Tongue (tissue), 1 donor: ENCODE measurements at regions not wholly inside any gene's neighbourhood (a gene's known extent, or its start where the extent isn't known, plus 50 kb on each side); places are given as distances from the start of the nearest gene placed in this dataset.
"Not testable (repeated sequence)": the region's sequence is repeated elsewhere in the genome, so short reads cannot be mapped to it uniquely, and the experiment has no call there.

Experiments used
- DNase-seq: peaks from one replicate; pipeline ENCODE4 v3.0.0-alpha.2; 2015

- not testable (repeated sequence) for DNase-seq
Observed at GRCh38 chr6:145283209-145283608, 452.1 kb downstream of the EPM2A start.

GRCh38 chr6:145283856-145284255 is 451.5 kb downstream of the EPM2A start:
- no peak for DNase-seq

- no peak for DNase-seq
Observed at GRCh38 chr6:145286916-145287315, 448.4 kb downstream of the EPM2A start.

GRCh38 chr6:145289573-145289972 is 445.7 kb downstream of the EPM2A start:
- no peak for DNase-seq

- DNase-seq: no peak
Observed at GRCh38 chr6:145290122-145290521, 445.2 kb downstream of the EPM2A start.

GRCh38 chr6:145292066-145292465 is 443.3 kb downstream of the EPM2A start:
- DNase-seq: no peak

- DNase-seq: no peak
Observed at GRCh38 chr6:145294942-145295341, 440.4 kb downstream of the EPM2A start.

GRCh38 chr6:145295746-145296145 is 439.6 kb downstream of the EPM2A start:
- DNase-seq: no peak

GRCh38 chr6:145305670-145306069 is 429.6 kb downstream of the EPM2A start:
- no peak for DNase-seq

GRCh38 chr6:145306489-145306888 is 428.8 kb downstream of the EPM2A start:
- no peak for DNase-seq

- DNase-seq: no peak
Observed at GRCh38 chr6:145309842-145310535, 425.3 kb downstream of the EPM2A start.

- DNase-seq: no peak
Observed at GRCh38 chr6:145312481-145312880, 422.8 kb downstream of the EPM2A start.

- no peak for DNase-seq
Observed at GRCh38 chr6:145313041-145313855, 422.1 kb downstream of the EPM2A start.

- DNase-seq: no peak
Observed at GRCh38 chr6:145315982-145316600, 419.2 kb downstream of the EPM2A start.

GRCh38 chr6:145318952-145319351 is 416.4 kb downstream of the EPM2A start:
- no peak for DNase-seq

GRCh38 chr6:145319605-145320004 is 415.7 kb downstream of the EPM2A start:
- DNase-seq: no peak

- DNase-seq: peak; percentile 46
Observed at GRCh38 chr6:145323646-145324045, 411.7 kb downstream of the EPM2A start.

- DNase-seq: no peak
Observed at GRCh38 chr6:145327586-145327985, 407.7 kb downstream of the EPM2A start.

GRCh38 chr6:145329257-145329656 is 406.1 kb downstream of the EPM2A start:
- DNase-seq: peak; percentile 68

- peak; percentile 16 for DNase-seq
Observed at GRCh38 chr6:145331066-145331465, 404.3 kb downstream of the EPM2A start.

GRCh38 chr6:145332011-145332410 is 403.3 kb downstream of the EPM2A start:
- DNase-seq: peak; percentile 37

- no peak for DNase-seq
Observed at GRCh38 chr6:145336119-145336518, 399.2 kb downstream of the EPM2A start.

GRCh38 chr6:145339089-145339488 is 396.2 kb downstream of the EPM2A start:
- DNase-seq: no peak
